ENCODE measurements at regions not wholly inside any gene's neighbourhood (a gene's known extent, or its start where the extent isn't known, plus 50 kb on each side); places are given as distances from the start of the nearest gene placed in this dataset.
"Not testable (repeated sequence)": the region's sequence is repeated elsewhere in the genome, so short reads cannot be mapped to it uniquely, and the experiment has no call there.

DNA sequence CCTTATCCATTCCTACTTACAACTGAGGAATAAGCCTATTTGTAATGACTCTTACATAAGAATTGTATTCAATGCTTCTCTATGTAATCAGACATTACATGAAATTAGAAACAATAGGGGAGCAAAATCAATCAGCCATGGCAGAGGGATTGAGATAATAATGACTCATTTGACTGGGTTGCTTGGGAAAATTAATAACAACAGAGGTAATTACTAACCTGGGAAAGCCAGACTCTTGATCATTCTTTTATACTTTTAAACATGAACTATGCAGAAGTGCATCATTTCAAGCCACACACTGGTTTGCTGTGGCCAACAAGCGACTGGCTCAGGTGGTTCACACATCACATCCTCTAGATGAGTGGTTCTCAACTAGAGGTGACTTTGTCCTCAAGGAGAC lies 126.3 kb upstream of the CRBN start:
- Histone ChIP-seq H3K9me3 (ENCODE audit: control insufficient read depth, low read length) (no peaks in the 10 kb centered on the region), H3K27ac (ENCODE audit: low read depth, low read length, severe bottlenecking) (no peak overlapping the region), H3K4me3 (ENCODE audit: extremely low read depth, insufficient read depth, low read length, poor library complexity, severe bottlenecking) (no peak overlapping the region), H3K4me1 (ENCODE audit: control insufficient read depth, insufficient read depth, low read length, poor library complexity, severe bottlenecking) (no peaks in the 10 kb centered on the region), H3K36me3 (ENCODE audit: control insufficient read depth, insufficient read depth, low read length) (no peaks in the 10 kb centered on the region)
- no CpG with 5 or more reads among the region's 1 CpG for WGBS, 2 experiments (ENCODE audit: insufficient coverage in 2 of 2)

- H3K27ac ChIP-seq (ENCODE audit: low read depth, low read length, severe bottlenecking), result no peak overlapping the region
These were observed 125.6 kb upstream of the CRBN start for GRCh38 chr3:3305084-3305483.

DNA sequence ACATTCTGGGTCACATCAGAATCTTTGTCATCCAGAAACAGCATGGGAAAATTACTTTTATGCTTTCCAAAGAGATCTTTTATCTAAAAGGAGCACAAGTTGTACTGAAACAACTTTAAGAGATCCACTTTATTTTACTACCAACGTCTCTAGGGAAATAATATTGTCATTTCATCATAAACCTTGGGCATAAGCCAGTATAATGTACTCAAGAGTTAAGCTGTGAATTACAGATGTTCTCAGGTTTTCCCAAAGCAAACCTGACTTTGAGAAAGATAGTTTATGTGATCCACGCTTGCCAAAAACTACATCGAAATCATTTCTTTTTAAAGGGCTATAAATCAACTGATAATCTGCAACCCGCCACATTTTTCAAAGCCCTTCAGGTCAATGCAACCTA lies 124.1 kb upstream of the CRBN start:
- H3K36me3 ChIP-seq (ENCODE audit: control insufficient read depth, insufficient read depth, low read length), result no peaks in the 10 kb centered on the region
- 100% methylated on average over 1 of the region's 4 CpGs; no CpG with 5 or more reads in 1 of the 2 experiments for WGBS, 2 experiments (ENCODE audit: insufficient coverage in 2 of 2)
- peaks cover 5% of the 10 kb centered on the region for H3K4me1 ChIP-seq (ENCODE audit: control insufficient read depth, insufficient read depth, low read length, poor library complexity, severe bottlenecking)
- no peak overlapping the region for H3K4me3 ChIP-seq (ENCODE audit: extremely low read depth, insufficient read depth, low read length, poor library complexity, severe bottlenecking)
- H3K9me3 ChIP-seq (ENCODE audit: control insufficient read depth, low read length), result no peaks in the 10 kb centered on the region
- H3K27ac ChIP-seq (ENCODE audit: low read depth, low read length, severe bottlenecking), result no peak overlapping the region

More at GRCh38 chr3:3305084-3305483, 125.6 kb upstream of the CRBN start:
- Histone ChIP-seq H3K9me3 (ENCODE audit: control insufficient read depth, low read length) (no peaks in the 10 kb centered on the region), H3K36me3 (ENCODE audit: control insufficient read depth, insufficient read depth, low read length) (no peaks in the 10 kb centered on the region), H3K4me1 (ENCODE audit: control insufficient read depth, insufficient read depth, low read length, poor library complexity, severe bottlenecking) (no peaks in the 10 kb centered on the region), H3K4me3 (ENCODE audit: extremely low read depth, insufficient read depth, low read length, poor library complexity, severe bottlenecking) (no peak overlapping the region)
- 74 to 75% methylated on average over 4 to 5 of the region's 5 CpGs for WGBS, 2 experiments (ENCODE audit: insufficient coverage in 2 of 2)

DNA sequence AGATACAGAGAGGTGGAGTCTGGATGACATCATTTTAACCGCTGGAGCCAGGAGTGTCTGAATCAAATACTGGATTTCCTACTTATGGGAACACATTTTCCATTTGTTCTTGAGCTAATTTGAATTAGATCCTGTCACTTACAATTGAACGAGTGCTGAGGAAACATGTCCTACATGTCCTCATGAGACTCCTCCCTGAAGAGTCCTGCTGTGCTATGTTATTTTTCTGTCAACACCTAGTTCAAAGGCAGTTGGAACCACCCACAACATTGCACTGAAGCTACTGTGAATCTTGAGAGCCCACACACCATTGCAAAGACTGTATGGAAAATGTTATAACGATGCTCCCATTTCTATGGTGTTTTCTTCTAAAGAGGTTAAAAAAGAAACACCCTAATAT lies 123.5 kb upstream of the CRBN start:
- WGBS, 2 experiments (ENCODE audit: insufficient coverage in 2 of 2), result 78 to 80% methylated on average over 1 to 2 of the region's 3 CpGs
- Histone ChIP-seq H3K36me3 (ENCODE audit: control insufficient read depth, insufficient read depth, low read length) (no peaks in the 10 kb centered on the region), H3K27ac (ENCODE audit: low read depth, low read length, severe bottlenecking) (no peak overlapping the region), H3K4me3 (ENCODE audit: extremely low read depth, insufficient read depth, low read length, poor library complexity, severe bottlenecking) (no peak overlapping the region), H3K4me1 (ENCODE audit: control insufficient read depth, insufficient read depth, low read length, poor library complexity, severe bottlenecking) (peaks cover 5% of the 10 kb centered on the region), H3K9me3 (ENCODE audit: control insufficient read depth, low read length) (no peaks in the 10 kb centered on the region)

DNA sequence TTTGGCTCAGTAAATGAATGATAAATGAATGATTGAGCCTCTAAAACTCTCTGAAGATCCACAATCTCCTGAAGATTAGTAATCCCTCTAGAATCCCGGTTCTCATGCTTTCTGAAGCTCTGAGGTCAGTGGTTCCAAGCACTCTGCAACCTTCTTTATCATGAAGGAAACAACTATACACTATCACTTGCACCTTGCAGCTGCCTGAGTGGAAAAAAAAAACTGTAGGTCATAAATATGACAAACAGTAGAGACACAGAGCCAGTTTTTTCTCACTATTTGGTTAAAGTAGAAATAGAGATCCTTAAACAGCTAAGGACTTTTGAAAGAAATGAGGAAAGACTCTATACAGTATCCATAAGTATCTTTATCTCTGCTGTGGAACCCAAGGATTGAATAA lies 122.0 kb upstream of the CRBN start:
- no peak overlapping the region for H3K4me3 ChIP-seq (ENCODE audit: extremely low read depth, insufficient read depth, low read length, poor library complexity, severe bottlenecking)
- no peak overlapping the region for H3K27ac ChIP-seq (ENCODE audit: low read depth, low read length, severe bottlenecking)
- peaks cover 5% of the 10 kb centered on the region for H3K4me1 ChIP-seq (ENCODE audit: control insufficient read depth, insufficient read depth, low read length, poor library complexity, severe bottlenecking)
- WGBS, 2 experiments (ENCODE audit: insufficient coverage in 2 of 2), result 83% methylated on average over 1 of the region's 1 CpG; no CpG with 5 or more reads in 1 of the 2 experiments
- H3K36me3 ChIP-seq (ENCODE audit: control insufficient read depth, insufficient read depth, low read length), result no peaks in the 10 kb centered on the region
- H3K9me3 ChIP-seq (ENCODE audit: control insufficient read depth, low read length), result no peaks in the 10 kb centered on the region

DNA sequence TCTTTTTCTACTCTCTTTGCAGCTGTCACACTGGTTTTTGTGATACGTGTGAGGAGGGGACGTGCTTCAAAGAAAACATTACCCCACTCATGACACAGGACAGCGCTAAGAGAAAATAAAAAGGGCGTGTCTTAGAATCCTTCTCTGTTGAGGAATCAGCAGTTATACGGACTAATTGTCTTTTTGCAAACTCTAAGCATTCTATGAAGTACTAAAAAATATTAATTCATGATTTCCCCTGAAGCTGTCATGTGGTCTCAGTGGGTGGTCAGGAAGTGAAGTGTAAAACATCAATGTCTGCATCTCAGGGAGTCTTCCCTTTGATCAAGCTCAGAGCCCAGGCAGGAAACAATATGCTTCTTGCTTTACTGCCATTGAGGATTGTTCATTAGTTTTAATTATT lies 117.5 kb upstream of the CRBN start:
- no peaks in the 10 kb centered on the region for H3K36me3 ChIP-seq (ENCODE audit: control insufficient read depth, insufficient read depth, low read length)
- no peak overlapping the region for H3K27ac ChIP-seq (ENCODE audit: low read depth, low read length, severe bottlenecking)
- H3K9me3 ChIP-seq (ENCODE audit: control insufficient read depth, low read length), result peaks cover 24% of the 10 kb centered on the region
- WGBS, 2 experiments (ENCODE audit: insufficient coverage in 2 of 2), result 60% methylated on average over 1 of the region's 5 CpGs; no CpG with 5 or more reads in 1 of the 2 experiments
- H3K4me3 ChIP-seq (ENCODE audit: extremely low read depth, insufficient read depth, low read length, poor library complexity, severe bottlenecking), result no peak overlapping the region
- peaks cover 5% of the 10 kb centered on the region for H3K4me1 ChIP-seq (ENCODE audit: control insufficient read depth, insufficient read depth, low read length, poor library complexity, severe bottlenecking)

DNA sequence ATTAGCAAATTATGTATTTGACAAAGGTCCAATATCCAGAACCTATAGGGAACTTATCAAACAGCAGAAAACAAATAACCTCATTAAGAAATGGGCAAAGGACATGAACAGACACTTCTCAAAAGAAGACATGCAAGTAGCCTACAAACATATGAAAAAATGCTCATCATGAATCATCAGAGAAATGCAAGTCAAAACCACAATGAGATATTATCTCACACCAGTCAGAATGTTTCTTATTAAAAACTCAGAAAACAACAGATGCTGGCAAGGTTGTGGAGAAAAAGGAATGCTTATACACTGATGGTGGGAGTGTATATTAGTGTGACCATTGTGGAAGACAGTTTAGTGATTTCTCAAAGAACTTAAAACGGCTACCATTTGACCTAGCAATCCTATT lies 116.1 kb upstream of the CRBN start:
- Histone ChIP-seq H3K36me3 (ENCODE audit: control insufficient read depth, insufficient read depth, low read length) (no peaks in the 10 kb centered on the region), H3K4me1 (ENCODE audit: control insufficient read depth, insufficient read depth, low read length, poor library complexity, severe bottlenecking) (peaks cover 5% of the 10 kb centered on the region), H3K4me3 (ENCODE audit: extremely low read depth, insufficient read depth, low read length, poor library complexity, severe bottlenecking) (no peak overlapping the region), H3K27ac (ENCODE audit: low read depth, low read length, severe bottlenecking) (no peak overlapping the region), H3K9me3 (ENCODE audit: control insufficient read depth, low read length) (peaks cover 24% of the 10 kb centered on the region)
- WGBS, 2 experiments (ENCODE audit: insufficient coverage in 2 of 2), result 80 to 100% methylated on average over 1 of the region's 1 CpG

DNA sequence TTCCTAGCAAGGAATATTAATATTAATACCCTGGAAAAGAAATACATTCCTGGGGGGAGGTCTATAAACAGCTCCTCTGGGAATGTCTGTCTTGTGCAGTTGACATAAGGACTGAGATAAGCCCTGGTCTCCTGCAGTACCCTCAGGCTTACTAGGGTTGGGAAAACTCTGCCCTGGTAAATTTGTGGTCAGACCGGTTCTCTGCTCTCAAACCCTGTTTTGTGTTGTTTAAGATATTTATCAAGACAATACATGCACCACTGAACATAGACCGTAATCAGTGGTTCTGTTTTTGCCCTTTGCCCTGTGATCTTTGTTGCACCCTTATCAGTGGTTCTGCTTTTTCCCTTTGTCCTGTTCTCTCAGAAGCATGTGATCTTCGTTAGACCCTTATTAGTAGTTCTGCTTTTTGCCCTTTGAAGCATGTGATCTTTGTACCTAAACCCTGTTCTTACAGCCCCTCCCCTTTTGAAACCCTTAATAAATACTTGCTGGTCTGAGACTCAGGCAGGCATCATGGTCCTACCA lies 112.3 kb upstream of the CRBN start:
- not testable (repeated sequence) for H3K4me1 ChIP-seq (ENCODE audit: control insufficient read depth, insufficient read depth, low read length, poor library complexity, severe bottlenecking); H3K4me3 ChIP-seq (ENCODE audit: extremely low read depth, insufficient read depth, low read length, poor library complexity, severe bottlenecking); H3K27ac ChIP-seq (ENCODE audit: low read depth, low read length, severe bottlenecking); H3K36me3 ChIP-seq (ENCODE audit: control insufficient read depth, insufficient read depth, low read length)
- WGBS, 2 experiments (ENCODE audit: insufficient coverage in 2 of 2), result 100% methylated on average over 1 to 2 of the region's 3 CpGs
- H3K9me3 ChIP-seq (ENCODE audit: control insufficient read depth, low read length), result peaks cover 24% of the 10 kb centered on the region

GRCh38 chr3:3288255-3288654 lies 108.8 kb upstream of the CRBN start:
- no peak overlapping the region for H3K27ac ChIP-seq (ENCODE audit: low read depth, low read length, severe bottlenecking)
- no peaks in the 10 kb centered on the region for H3K36me3 ChIP-seq (ENCODE audit: control insufficient read depth, insufficient read depth, low read length)
- peaks cover 4% of the 10 kb centered on the region for H3K9me3 ChIP-seq (ENCODE audit: control insufficient read depth, low read length)
- no peak overlapping the region for H3K4me3 ChIP-seq (ENCODE audit: extremely low read depth, insufficient read depth, low read length, poor library complexity, severe bottlenecking)
- H3K4me1 ChIP-seq (ENCODE audit: control insufficient read depth, insufficient read depth, low read length, poor library complexity, severe bottlenecking), result no peaks in the 10 kb centered on the region

GRCh38 chr3:3286014-3286413 lies 106.5 kb upstream of the CRBN start:
- H3K4me3 ChIP-seq (ENCODE audit: extremely low read depth, insufficient read depth, low read length, poor library complexity, severe bottlenecking), result no peak overlapping the region
- no peaks in the 10 kb centered on the region for H3K9me3 ChIP-seq (ENCODE audit: control insufficient read depth, low read length)
- WGBS, 2 experiments (ENCODE audit: insufficient coverage in 2 of 2), result no CpG with 5 or more reads among the region's 2 CpGs

GRCh38 chr3:3281024-3281423 lies 101.5 kb upstream of the CRBN start:
- H3K36me3 ChIP-seq (ENCODE audit: control insufficient read depth, insufficient read depth, low read length), result no peaks in the 10 kb centered on the region
- H3K4me3 ChIP-seq (ENCODE audit: extremely low read depth, insufficient read depth, low read length, poor library complexity, severe bottlenecking), result no peak overlapping the region
- H3K27ac ChIP-seq (ENCODE audit: low read depth, low read length, severe bottlenecking), result no peak overlapping the region
- WGBS, 2 experiments (ENCODE audit: insufficient coverage in 2 of 2), result no CpG with 5 or more reads among the region's 2 CpGs
- H3K9me3 ChIP-seq (ENCODE audit: control insufficient read depth, low read length), result no peaks in the 10 kb centered on the region
- H3K4me1 ChIP-seq (ENCODE audit: control insufficient read depth, insufficient read depth, low read length, poor library complexity, severe bottlenecking), result no peaks in the 10 kb centered on the region

More at GRCh38 chr3:3286014-3286413, 106.5 kb upstream of the CRBN start:
- Histone ChIP-seq H3K4me1 (ENCODE audit: control insufficient read depth, insufficient read depth, low read length, poor library complexity, severe bottlenecking) (no peaks in the 10 kb centered on the region), H3K27ac (ENCODE audit: low read depth, low read length, severe bottlenecking) (no peak overlapping the region), H3K36me3 (ENCODE audit: control insufficient read depth, insufficient read depth, low read length) (no peaks in the 10 kb centered on the region)

Data from mesodermal cell (in vitro differentiated cells).